K562 (cell line): ENCODE measurements at regions not wholly inside any gene's neighbourhood (a gene's known extent, or its start where the extent isn't known, plus 50 kb on each side); places are given as distances from the start of the nearest gene placed in this dataset.
A peak's percentile ranks its signal among the peaks of the same experiment; 100 is the strongest.

ENCODE experiments used
- ARID1B ChIP-seq: fragments of 450-650 bp; IDR thresholded peaks from 2 replicates; pipeline ENCODE4 v1.6.1; 2016; ENCODE audit warnings: antibody characterized with exemption, mild to moderate bottlenecking, inconsistent platforms
- BACH1 ChIP-seq: fragments of 200-800 bp; sonication (Bioruptor generic); IDR thresholded peaks from 2 replicates; pipeline ENCODE4 v1.6.1; 2016; ENCODE audit warnings: missing genetic modification characterization, missing compliant biosample characterization
- ELF2 ChIP-seq: fragments of 250-450 bp; sonication (Bioruptor Pico); IDR thresholded peaks from 2 replicates; pipeline ENCODE4 v1.5.0; 2021; ENCODE audit warnings: mild to moderate bottlenecking
- ERF ChIP-seq: fragments of 450-650 bp; formaldehyde crosslinking; IDR thresholded peaks from 2 replicates; pipeline ENCODE4 v1.4.0; 2020; ENCODE audit warnings: mild to moderate bottlenecking, mixed read lengths
- FOS ChIP-seq: IDR thresholded peaks from 3 replicates; pipeline ENCODE4 v1.6.1; 2011; ENCODE audit not compliant: insufficient read length; ENCODE audit errors: extremely low read depth
- FOXA3 ChIP-seq, 2 experiments: fragments of 450-650 bp in 1 of 2; sonication (generic) in 1 of 2; formaldehyde crosslinking; IDR thresholded peaks in 1 of 2; conservative IDR thresholded peaks in 1 of 2; 2 replicates each; pipeline versions ENCODE4 v1.4.0 to v1.8.0; 2020 to 2022; ENCODE audit warnings: mild to moderate bottlenecking in 2 of 2, missing genetic modification reagents in 1 of 2
- HDAC8 ChIP-seq: fragments of 450-650 bp; IDR thresholded peaks from 2 replicates; pipeline ENCODE4 v1.6.1; 2016; ENCODE audit warnings: mild to moderate bottlenecking, missing genetic modification characterization, moderate library complexity, missing compliant biosample characterization
- HDGF ChIP-seq: fragments of 450-650 bp; IDR thresholded peaks from 2 replicates; pipeline ENCODE4 v1.6.1; 2016
- HINFP ChIP-seq: fragments of 450-650 bp; conservative IDR thresholded peaks from 2 replicates; pipeline ENCODE4 v1.6.1; 2016; ENCODE audit warnings: missing genetic modification characterization, low read depth, mild to moderate bottlenecking, control low read depth, missing compliant biosample characterization
- HIVEP1 ChIP-seq: fragments of 250-450 bp; sonication (Bioruptor Pico); IDR thresholded peaks from 2 replicates; pipeline ENCODE4 v1.4.0; 2020; ENCODE audit warnings: mild to moderate bottlenecking
- HSF4 ChIP-seq: fragments of 250-450 bp; sonication (Bioruptor Pico); IDR thresholded peaks from 2 replicates; pipeline ENCODE4 v2.1.2; 2022; ENCODE audit warnings: mild to moderate bottlenecking, moderate library complexity, borderline replicate concordance
- KLF1 ChIP-seq: fragments of 450-650 bp; IDR thresholded peaks from 2 replicates; pipeline ENCODE4 v1.6.1; 2016; ENCODE audit warnings: missing genetic modification characterization, missing compliant biosample characterization
- KLF13 ChIP-seq: fragments of 450-650 bp; IDR thresholded peaks from 2 replicates; pipeline ENCODE4 v1.6.1; 2016; ENCODE audit warnings: missing genetic modification characterization, low read depth, mild to moderate bottlenecking, missing compliant biosample characterization, moderate library complexity, borderline replicate concordance
- PTRF ChIP-seq: fragments of 450-650 bp; IDR thresholded peaks from 2 replicates; pipeline ENCODE4 v1.6.1; 2016; ENCODE audit warnings: mild to moderate bottlenecking, missing genetic modification characterization, missing compliant biosample characterization
- RBFOX2 ChIP-seq: fragments of 200-400 bp; formaldehyde crosslinking; IDR thresholded peaks from 2 replicates; pipeline ENCODE4 v1.6.1; 2017; ENCODE audit warnings: low read depth, mild to moderate bottlenecking, low read length, moderate library complexity
- RBM39 ChIP-seq: fragments of 200-400 bp; formaldehyde crosslinking; optimal IDR thresholded peaks from 2 replicates; pipeline ENCODE3; 2018; ENCODE audit warnings: low read depth, low read length
- SIRT6 ChIP-seq: IDR thresholded peaks from one replicate; pipeline ENCODE4 v1.6.1; 2012; ENCODE audit warnings: low read depth, mild to moderate bottlenecking, control low read depth, inconsistent platforms, low read length, moderate library complexity
- TSHZ1 ChIP-seq: fragments of 250-450 bp; sonication (Bioruptor Pico); IDR thresholded peaks from 2 replicates; pipeline ENCODE4 v1.4.0; 2020; ENCODE audit warnings: mild to moderate bottlenecking, moderate library complexity
- ZBTB17 ChIP-seq: fragments of 450-650 bp; formaldehyde crosslinking; IDR thresholded peaks from 2 replicates; pipeline ENCODE4 v1.4.0; 2020; ENCODE audit warnings: mild to moderate bottlenecking
- ZNF232 ChIP-seq: sonication (generic); formaldehyde crosslinking; IDR thresholded peaks from 2 replicates; pipeline ENCODE4 v1.8.0; 2022; ENCODE audit warnings: mild to moderate bottlenecking, missing genetic modification reagents
- ZNF239 ChIP-seq: fragments of 250-450 bp; sonication (Bioruptor Pico); IDR thresholded peaks from 2 replicates; pipeline ENCODE4 v1.4.0; 2020; ENCODE audit warnings: mild to moderate bottlenecking
- ZNF592 ChIP-seq: fragments of 450-650 bp; IDR thresholded peaks from 2 replicates; pipeline ENCODE4 v1.6.1; 2017; ENCODE audit warnings: antibody characterized with exemption, mild to moderate bottlenecking

- TF ChIP-seq FOXA3 (CRISPR knock-in tag; conservative IDR thresholded peaks at IDR 0.05 in 1 of 2, IDR thresholded peaks at IDR 0.05 in 1 of 2) (no peak), ZBTB17 (CRISPR knock-in tag) (peak; percentile 91), ZNF232 (CRISPR knock-in tag) (no peak), KLF13 (peak; percentile 83), FOS (no peak), KLF1 (tag) (0 out of 2 replicates have a peak, but pooled peaks have one; percentile 42), RBM39 (no peak), ERF (CRISPR knock-in tag) (peak; percentile 92), HDGF (no peak), ZNF592 (peak; percentile 99), HDAC8 (tag) (peak; percentile 86; the same call in 1 of the 2 replicates), ELF2 (CRISPR knock-in tag) (peak; percentile 80), PTRF (tag) (peak; percentile 92), TSHZ1 (CRISPR knock-in tag) (peak; percentile 91), RBFOX2 (no peak), ZNF239 (peak; percentile 86), HIVEP1 (CRISPR knock-in tag) (peak; percentile 91), BACH1 (peak; percentile 79; the same call in 1 of the 2 replicates), HINFP (tag) (peak; percentile 88), SIRT6 (no peak), HSF4 (CRISPR knock-in tag) (peak; percentile 74; the same call in 1 of the 2 replicates), ARID1B (no peak)
Observed at GRCh38 chr1:166693158-166693557, 146.1 kb upstream of the POGK start (continued).
